Loucy (cell line): ENCODE measurements at regions not wholly inside any gene's neighbourhood (a gene's known extent, or its start where the extent isn't known, plus 50 kb on each side); places are given as distances from the start of the nearest gene placed in this dataset.

ENCODE experiments used
- H2AFZ ChIP-seq: fragments of 200-600 bp; sonication (generic); 2 replicates; pipeline ENCODE4 v1.6.0; 2016; ENCODE audit warnings: antibody characterized with exemption, mild to moderate bottlenecking, low read length, moderate library complexity
- H3F3A ChIP-seq: fragments of 200-600 bp; 2 replicates; pipeline ENCODE4 v1.6.0; 2016; ENCODE audit warnings: antibody characterized with exemption, low read depth, mild to moderate bottlenecking
- H3K27me3 ChIP-seq: fragments of 200-600 bp; sonication (generic); 2 replicates; pipeline ENCODE4 v1.6.1; 2014; ENCODE audit warnings: low read length, mild to moderate bottlenecking; ENCODE audit not compliant: insufficient read depth, poor library complexity, severe bottlenecking
- H3K36me3 ChIP-seq: fragments of 200-600 bp; sonication (generic); 2 replicates; pipeline ENCODE4 v1.6.1; 2016; ENCODE audit warnings: low read length; ENCODE audit not compliant: insufficient read depth
- H3K4me1 ChIP-seq: fragments of 200-600 bp; sonication (generic); 2 replicates; pipeline ENCODE4 v1.5.1; 2014; ENCODE audit warnings: low read length, mild to moderate bottlenecking; ENCODE audit not compliant: insufficient read depth, poor library complexity, severe bottlenecking
- H3K4me2 ChIP-seq: fragments of 200-600 bp; sonication (generic); 2 replicates; pipeline ENCODE4 v1.6.0; 2014; ENCODE audit warnings: antibody characterized with exemption, low read length, low read depth, mild to moderate bottlenecking; ENCODE audit not compliant: poor library complexity, severe bottlenecking
- H3K4me3 ChIP-seq: fragments of 200-600 bp; sonication (generic); 2 replicates; pipeline ENCODE4 v1.5.1; 2014; ENCODE audit warnings: low read length, mild to moderate bottlenecking, mixed read lengths; ENCODE audit not compliant: poor library complexity, severe bottlenecking
- H3K79me2 ChIP-seq: fragments of 200-600 bp; sonication (generic); 2 replicates; pipeline ENCODE4 v1.6.1; 2014; ENCODE audit warnings: low read length; ENCODE audit not compliant: insufficient read depth
- H3K9ac ChIP-seq: fragments of 200-600 bp; sonication (generic); 2 replicates; pipeline ENCODE4 v1.6.0; 2014; ENCODE audit warnings: mild to moderate bottlenecking, low read depth, low read length, moderate library complexity; ENCODE audit not compliant: poor library complexity, severe bottlenecking
- H3K9me2 ChIP-seq: fragments of 200-600 bp; sonication (generic); replicated peaks from 2 replicates; pipeline ENCODE4 v1.6.1; 2016; ENCODE audit warnings: low read depth, low read length, mixed read lengths
- H3K9me3 ChIP-seq: fragments of 200-600 bp; sonication (generic); 2 replicates; pipeline ENCODE4 v1.6.1; 2014; ENCODE audit warnings: mild to moderate bottlenecking, antibody characterized with exemption, low read length, low read depth; ENCODE audit not compliant: insufficient read depth
- H4K20me1 ChIP-seq: fragments of 200-600 bp; sonication (generic); 2 replicates; pipeline ENCODE4 v1.6.0; 2014; ENCODE audit warnings: antibody characterized with exemption, low read length, mild to moderate bottlenecking; ENCODE audit not compliant: insufficient read depth, poor library complexity, severe bottlenecking
- CTCF ChIP-seq: fragments of 200-600 bp; sonication (generic); conservative IDR thresholded peaks from 2 replicates; pipeline ENCODE4 v1.5.1; 2014; ENCODE audit warnings: mild to moderate bottlenecking, antibody characterized with exemption, low read length
- EZH2phosphoT487 ChIP-seq: fragments of 200-600 bp; IDR thresholded peaks from 2 replicates; pipeline ENCODE4 v1.6.1; 2018; ENCODE audit warnings: antibody characterized with exemption, mild to moderate bottlenecking, moderate library complexity, borderline replicate concordance

- Histone ChIP-seq H3K4me2 (no peak overlapping the region), H4K20me1 (no peaks in the 10 kb centered on the region), H3K4me1 (no peaks in the 10 kb centered on the region), H3K9me2 (no peaks in the 10 kb centered on the region), H3K79me2 (no peaks in the 10 kb centered on the region), H3K4me3 (no peak overlapping the region), H3K9ac (no peak overlapping the region), H3K27me3 (no peaks in the 10 kb centered on the region), H3K36me3 (no peaks in the 10 kb centered on the region), H2AFZ (no peak overlapping the region), H3K9me3 (peaks cover 3% of the 10 kb centered on the region; the same call in 1 of the 2 replicates), H3F3A (no peaks in the 10 kb centered on the region)
- TF ChIP-seq CTCF, result no peak
- no peak for TF ChIP-seq EZH2phosphoT487
Observed at GRCh38 chr5:111635151-111635902, 121.7 kb downstream of the NREP start.

GRCh38 chr5:111631328-111631727 lies 119.0 kb upstream of the STARD4 start:
- H3K9me3 ChIP-seq, result no peaks in the 10 kb centered on the region
- H3K4me1 ChIP-seq, result no peaks in the 10 kb centered on the region
- no peaks in the 10 kb centered on the region for H3K79me2 ChIP-seq
- no peaks in the 10 kb centered on the region for H3K36me3 ChIP-seq
- H3K4me3 ChIP-seq, result no peak overlapping the region
- no peak overlapping the region for H2AFZ ChIP-seq
- H3K4me2 ChIP-seq, result no peak overlapping the region
- no peaks in the 10 kb centered on the region for H3K9me2 ChIP-seq
- H3K9ac ChIP-seq, result no peak overlapping the region
- no peaks in the 10 kb centered on the region for H4K20me1 ChIP-seq
- no peak for TF ChIP-seq CTCF
- no peak for TF ChIP-seq EZH2phosphoT487
- H3K27me3 ChIP-seq, result no peaks in the 10 kb centered on the region
- no peaks in the 10 kb centered on the region for H3F3A ChIP-seq

- Histone ChIP-seq H3K36me3 (no peaks in the 10 kb centered on the region), H3F3A (no peaks in the 10 kb centered on the region), H3K4me1 (no peaks in the 10 kb centered on the region), H3K9me2 (no peaks in the 10 kb centered on the region), H3K9ac (no peak overlapping the region), H3K4me2 (no peak overlapping the region), H3K27me3 (no peaks in the 10 kb centered on the region), H3K4me3 (no peak overlapping the region), H3K79me2 (no peaks in the 10 kb centered on the region), H2AFZ (no peak overlapping the region), H3K9me3 (no peaks in the 10 kb centered on the region), H4K20me1 (no peaks in the 10 kb centered on the region)
- TF ChIP-seq CTCF, result no peak
- TF ChIP-seq EZH2phosphoT487, result no peak
Observed at GRCh38 chr5:111628901-111629300, 116.6 kb upstream of the STARD4 start.
